Type B pancreatic cell (in vitro differentiated cells): ENCODE measurements at regions not wholly inside any gene's neighbourhood (a gene's known extent, or its start where the extent isn't known, plus 50 kb on each side); places are given as distances from the start of the nearest gene placed in this dataset.
A peak's percentile ranks its signal among the peaks of the same experiment; 100 is the strongest.

ENCODE experiments used
- DNase-seq: peaks from one replicate; pipeline ENCODE4 v3.0.0; 2021; ENCODE audit warnings: mixed read lengths; ENCODE audit not compliant: unreplicated experiment; ENCODE audit errors: extremely low spot score
- H3K27ac Mint-ChIP-seq: 2 replicates; pipeline ENCODE4 v1.8.0; 2021; ENCODE audit warnings: mild to moderate bottlenecking, mixed read lengths
- H3K27me3 Mint-ChIP-seq: 2 replicates; pipeline ENCODE4 v1.8.0; 2021; ENCODE audit warnings: mixed read lengths
- H3K36me3 Mint-ChIP-seq: 2 replicates; pipeline ENCODE4 v1.8.0; 2021; ENCODE audit warnings: mixed read lengths
- H3K4me1 Mint-ChIP-seq: one replicate; pipeline ENCODE4 v1.8.0; 2021; ENCODE audit warnings: mixed read lengths; ENCODE audit not compliant: unreplicated experiment
- H3K4me3 Mint-ChIP-seq: 2 replicates; pipeline ENCODE4 v1.8.0; 2021; ENCODE audit warnings: mild to moderate bottlenecking, mixed read lengths
- H3K9me3 Mint-ChIP-seq: 2 replicates; pipeline ENCODE4 v1.8.0; 2021; ENCODE audit warnings: mixed read lengths
- TF ChIP-seq, protein P1 (sequence below): fragments of 200-600 bp; sonication (generic); conservative IDR thresholded peaks from 2 replicates; pipeline ENCODE4 v1.5.0; 2021; ENCODE audit warnings: antibody characterized with exemption, mild to moderate bottlenecking

DNA sequence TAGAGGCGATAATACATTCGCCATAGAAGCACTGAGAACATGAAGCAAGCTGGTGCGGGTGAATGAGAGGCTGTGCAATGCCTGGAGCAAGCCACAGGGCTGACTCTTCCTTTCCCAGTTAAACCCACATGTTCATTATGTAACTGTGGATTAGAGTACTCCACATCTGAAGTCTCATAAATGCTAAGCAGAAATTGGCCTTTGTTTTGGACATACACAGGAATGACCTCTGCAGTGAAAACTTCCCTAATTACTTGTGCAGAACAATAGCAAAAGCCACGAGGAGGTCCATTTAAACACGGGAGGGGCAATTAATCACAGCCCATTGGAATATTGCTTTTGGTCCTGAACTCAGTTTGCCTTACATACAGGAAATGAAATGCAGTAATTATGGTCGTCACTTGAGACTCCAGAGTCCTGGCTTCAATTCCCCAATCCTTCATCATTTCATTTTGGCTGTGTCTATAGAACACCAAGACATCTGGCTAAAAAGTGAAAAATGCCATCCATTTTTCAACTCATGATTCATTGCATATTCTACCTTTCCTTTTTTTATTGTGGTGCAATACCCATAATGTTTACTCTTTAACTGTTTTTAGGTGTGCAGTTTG, 78.7 kb upstream of the CXCL12 start:
- DNase-seq: no peak
- Mint-ChIP-seq H3K27me3 (no peaks in the 10 kb centered on the region), H3K36me3 (no peaks in the 10 kb centered on the region), H3K27ac (no peak overlapping the region), H3K4me1 (peaks cover 43% of the 10 kb centered on the region), H3K4me3 (peak overlapping the region; percentile 8), H3K9me3 (no peaks in the 10 kb centered on the region)
- TF ChIP-seq, protein P1, sequence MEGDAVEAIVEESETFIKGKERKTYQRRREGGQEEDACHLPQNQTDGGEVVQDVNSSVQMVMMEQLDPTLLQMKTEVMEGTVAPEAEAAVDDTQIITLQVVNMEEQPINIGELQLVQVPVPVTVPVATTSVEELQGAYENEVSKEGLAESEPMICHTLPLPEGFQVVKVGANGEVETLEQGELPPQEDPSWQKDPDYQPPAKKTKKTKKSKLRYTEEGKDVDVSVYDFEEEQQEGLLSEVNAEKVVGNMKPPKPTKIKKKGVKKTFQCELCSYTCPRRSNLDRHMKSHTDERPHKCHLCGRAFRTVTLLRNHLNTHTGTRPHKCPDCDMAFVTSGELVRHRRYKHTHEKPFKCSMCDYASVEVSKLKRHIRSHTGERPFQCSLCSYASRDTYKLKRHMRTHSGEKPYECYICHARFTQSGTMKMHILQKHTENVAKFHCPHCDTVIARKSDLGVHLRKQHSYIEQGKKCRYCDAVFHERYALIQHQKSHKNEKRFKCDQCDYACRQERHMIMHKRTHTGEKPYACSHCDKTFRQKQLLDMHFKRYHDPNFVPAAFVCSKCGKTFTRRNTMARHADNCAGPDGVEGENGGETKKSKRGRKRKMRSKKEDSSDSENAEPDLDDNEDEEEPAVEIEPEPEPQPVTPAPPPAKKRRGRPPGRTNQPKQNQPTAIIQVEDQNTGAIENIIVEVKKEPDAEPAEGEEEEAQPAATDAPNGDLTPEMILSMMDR: no peak

DNA sequence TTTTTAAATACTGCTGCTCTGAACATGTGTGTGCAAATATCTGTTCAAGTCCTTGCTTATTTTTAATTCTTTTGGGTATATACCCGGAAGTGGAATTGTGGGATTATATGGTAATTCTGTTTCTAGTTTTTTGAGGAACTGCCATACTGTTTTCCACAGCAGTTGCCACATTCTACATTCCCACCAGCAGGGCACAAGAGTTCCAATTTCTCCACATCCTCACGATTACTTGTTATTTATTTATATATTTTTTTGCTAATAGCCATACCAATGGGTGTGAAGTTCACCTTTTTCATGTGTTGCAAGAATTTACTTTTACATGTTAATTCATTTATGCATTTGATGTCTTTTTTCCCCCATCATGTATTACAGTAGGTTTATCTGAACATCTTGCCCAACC, 79.6 kb upstream of the CXCL12 start:
- H3K4me3 Mint-ChIP-seq: no peak overlapping the region
- H3K4me1 Mint-ChIP-seq: peaks cover 45% of the 10 kb centered on the region
- TF ChIP-seq, protein P1: peak; percentile 63
- H3K27ac Mint-ChIP-seq: no peak overlapping the region
- no peaks in the 10 kb centered on the region for H3K27me3 Mint-ChIP-seq
- H3K9me3 Mint-ChIP-seq: no peaks in the 10 kb centered on the region
- H3K36me3 Mint-ChIP-seq: no peaks in the 10 kb centered on the region
- DNase-seq: no peak

DNA sequence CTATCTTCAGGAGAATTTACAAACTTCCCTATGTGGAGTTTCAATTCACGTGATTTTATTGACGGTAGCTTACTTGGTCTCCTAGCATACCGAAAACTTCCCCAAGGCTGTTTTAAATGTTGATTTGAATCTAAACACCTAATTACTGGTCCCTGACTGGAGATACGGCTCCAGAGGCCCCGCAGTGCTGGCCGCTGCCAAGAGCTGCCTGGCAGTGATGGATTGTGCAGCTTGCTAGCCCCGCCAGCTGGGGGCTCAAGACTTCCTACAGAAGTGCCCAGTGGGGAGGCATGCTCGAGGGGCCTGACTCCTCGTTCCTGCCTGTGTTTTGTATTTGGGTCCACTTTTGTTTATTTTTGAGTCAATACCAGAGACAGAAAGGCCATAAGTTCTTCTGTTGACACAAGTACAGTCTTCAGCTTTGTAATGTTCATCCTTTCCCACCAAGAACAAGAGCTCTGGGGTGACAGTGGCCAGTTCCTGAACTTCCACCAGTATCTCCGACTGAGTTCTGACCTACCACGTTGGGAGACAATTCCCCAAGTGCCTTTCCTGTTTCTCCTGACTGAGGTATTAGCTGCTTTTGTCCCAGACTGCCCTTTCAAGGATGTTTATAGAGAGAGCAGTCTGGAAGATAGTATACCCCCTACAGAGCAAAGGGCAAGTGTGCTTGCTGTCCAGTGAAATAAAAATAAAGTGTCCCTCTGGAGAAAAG, 80.7 kb upstream of the CXCL12 start:
- no peaks in the 10 kb centered on the region for H3K9me3 Mint-ChIP-seq
- TF ChIP-seq, protein P1: no peak
- no peaks in the 10 kb centered on the region for H3K36me3 Mint-ChIP-seq
- DNase-seq: no peak
- H3K4me1 Mint-ChIP-seq: peaks cover 51% of the 10 kb centered on the region
- H3K27ac Mint-ChIP-seq: no peak overlapping the region
- no peak overlapping the region for H3K4me3 Mint-ChIP-seq
- no peaks in the 10 kb centered on the region for H3K27me3 Mint-ChIP-seq

DNA sequence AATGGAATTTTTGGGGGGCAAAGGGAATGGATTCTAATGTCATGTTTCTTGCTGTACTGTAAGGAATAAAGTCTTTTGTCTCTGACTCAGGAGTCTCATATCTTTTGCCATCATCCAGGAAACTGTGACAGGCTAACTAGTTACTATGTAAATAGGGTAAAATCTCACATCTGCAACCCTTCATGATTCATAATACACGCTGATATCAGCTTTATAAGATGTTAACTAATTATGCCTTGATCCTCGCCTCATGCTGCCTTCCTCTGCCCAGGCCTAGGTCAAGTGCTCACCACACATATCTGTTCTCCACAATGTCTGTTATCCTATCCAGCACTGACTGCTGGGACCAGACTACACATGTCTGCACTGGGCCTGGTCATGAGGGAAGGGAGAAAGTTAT, 81.3 kb upstream of the CXCL12 start:
- Mint-ChIP-seq H3K4me1 (peaks cover 58% of the 10 kb centered on the region), H3K27ac (no peak overlapping the region), H3K4me3 (no peak overlapping the region), H3K36me3 (no peaks in the 10 kb centered on the region), H3K27me3 (no peaks in the 10 kb centered on the region), H3K9me3 (no peaks in the 10 kb centered on the region)
- TF ChIP-seq, protein P1: no peak
- no peak for DNase-seq

DNA sequence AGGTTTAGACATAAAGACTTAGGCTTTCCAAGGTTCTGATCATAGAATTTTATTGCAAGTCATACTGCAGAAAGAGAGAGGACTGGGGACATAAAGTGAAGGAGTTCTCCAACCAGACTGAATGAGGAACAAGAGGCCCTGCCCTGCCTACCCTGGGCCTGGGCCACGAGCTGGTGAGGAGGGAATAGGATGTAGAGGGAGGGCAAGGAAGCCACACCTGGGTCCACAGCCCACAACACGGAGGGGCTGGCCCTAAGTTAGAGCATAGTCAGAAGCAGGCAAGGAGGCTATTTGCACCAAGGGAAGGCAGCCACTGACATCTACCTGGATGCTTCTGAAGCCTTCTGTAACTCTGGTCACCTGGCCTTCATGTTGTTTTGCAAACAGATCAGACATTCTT, 82.2 kb upstream of the CXCL12 start:
- peaks cover 59% of the 10 kb centered on the region for H3K4me1 Mint-ChIP-seq
- no peaks in the 10 kb centered on the region for H3K9me3 Mint-ChIP-seq
- H3K27ac Mint-ChIP-seq: no peak overlapping the region
- no peak overlapping the region for H3K4me3 Mint-ChIP-seq
- H3K36me3 Mint-ChIP-seq: no peaks in the 10 kb centered on the region
- no peaks in the 10 kb centered on the region for H3K27me3 Mint-ChIP-seq
- no peak for DNase-seq
- TF ChIP-seq, protein P1: no peak
